ENCODE measurements at regions not wholly inside any gene's neighbourhood (a gene's known extent, or its start where the extent isn't known, plus 50 kb on each side); places are given as distances from the start of the nearest gene placed in this dataset.

DNA sequence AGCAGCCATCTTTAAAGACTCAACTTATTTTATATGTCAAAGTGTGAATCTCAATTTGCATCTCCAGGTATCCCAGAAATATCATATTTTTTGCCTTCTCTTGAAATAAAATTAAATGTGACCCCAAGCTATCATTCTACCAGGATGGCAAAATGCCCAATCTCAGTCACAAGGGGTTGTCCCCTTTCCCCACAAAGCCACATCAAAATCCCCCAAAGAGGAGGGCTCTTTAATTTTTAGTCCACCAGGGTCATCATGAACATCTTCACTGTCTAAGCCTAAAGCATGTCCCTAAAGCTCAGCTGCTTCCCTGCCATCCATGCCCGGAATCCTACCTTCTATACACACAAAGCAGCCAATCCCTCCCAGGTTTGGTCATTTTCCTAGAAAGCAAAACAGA lies 670.5 kb upstream of the KLF4 start:
- Histone ChIP-seq H3K23me2 (ENCODE audit: insufficient read length, low read depth, low read length, poor library complexity, severe bottlenecking) (no peaks in the 10 kb centered on the region), H3K4me1 (ENCODE audit: insufficient read depth, low read length) (no peaks in the 10 kb centered on the region), H3K23ac (ENCODE audit: insufficient read length, low read depth, low read length) (no peak overlapping the region), H3K56ac (ENCODE audit: insufficient read length, low read depth, low read length) (no peak overlapping the region), H2AK5ac (ENCODE audit: insufficient read length, low read length) (no peak overlapping the region), H3K9me3 (ENCODE audit: control insufficient read depth, low read depth, low read length) (no peaks in the 10 kb centered on the region), H4K8ac (replicated peaks; ENCODE audit: insufficient read length, low read depth, low read length) (no peak overlapping the region), H3K4ac (ENCODE audit: low read depth, low read length) (no peak overlapping the region), H2BK15ac (ENCODE audit: low read depth, low read length) (no peak overlapping the region), H4K91ac (ENCODE audit: insufficient read length, low read depth, low read length) (no peak overlapping the region), H3K79me1 (ENCODE audit: insufficient read depth, low read depth, low read length, poor library complexity, severe bottlenecking) (no peaks in the 10 kb centered on the region), H2BK5ac (ENCODE audit: insufficient read length, low read length) (no peak overlapping the region), H2AFZ (ENCODE audit: low read length) (no peak overlapping the region), H3T11ph (ENCODE audit: low read length) (no peak overlapping the region), H3K18ac (ENCODE audit: insufficient read length, low read depth, low read length) (no peak overlapping the region), H3K27ac (ENCODE audit: insufficient read length, low read depth, low read length) (no peak overlapping the region), H2BK120ac (ENCODE audit: low read depth, low read length, poor library complexity, severe bottlenecking) (no peak overlapping the region), H3K14ac (ENCODE audit: insufficient read depth, low read length) (no peak overlapping the region), H2BK12ac (ENCODE audit: insufficient read length, low read depth, low read length) (no peak overlapping the region), H2BK20ac (ENCODE audit: low read depth, low read length, poor library complexity, severe bottlenecking) (no peak overlapping the region), H3K27me3 (ENCODE audit: insufficient read depth, low read length) (no peaks in the 10 kb centered on the region), H4K20me1 (ENCODE audit: control insufficient read depth, insufficient read depth, insufficient read length) (no peaks in the 10 kb centered on the region), H3K79me2 (ENCODE audit: insufficient read depth, low read length) (no peaks in the 10 kb centered on the region), H3K9ac (ENCODE audit: extremely low read depth, insufficient read length, low read length) (no peak overlapping the region), H3K4me2 (ENCODE audit: insufficient read depth, insufficient read length, low read length) (no peak overlapping the region), H4K5ac (ENCODE audit: insufficient read length, low read depth, low read length) (no peak overlapping the region)
- TF ChIP-seq, protein P1, sequence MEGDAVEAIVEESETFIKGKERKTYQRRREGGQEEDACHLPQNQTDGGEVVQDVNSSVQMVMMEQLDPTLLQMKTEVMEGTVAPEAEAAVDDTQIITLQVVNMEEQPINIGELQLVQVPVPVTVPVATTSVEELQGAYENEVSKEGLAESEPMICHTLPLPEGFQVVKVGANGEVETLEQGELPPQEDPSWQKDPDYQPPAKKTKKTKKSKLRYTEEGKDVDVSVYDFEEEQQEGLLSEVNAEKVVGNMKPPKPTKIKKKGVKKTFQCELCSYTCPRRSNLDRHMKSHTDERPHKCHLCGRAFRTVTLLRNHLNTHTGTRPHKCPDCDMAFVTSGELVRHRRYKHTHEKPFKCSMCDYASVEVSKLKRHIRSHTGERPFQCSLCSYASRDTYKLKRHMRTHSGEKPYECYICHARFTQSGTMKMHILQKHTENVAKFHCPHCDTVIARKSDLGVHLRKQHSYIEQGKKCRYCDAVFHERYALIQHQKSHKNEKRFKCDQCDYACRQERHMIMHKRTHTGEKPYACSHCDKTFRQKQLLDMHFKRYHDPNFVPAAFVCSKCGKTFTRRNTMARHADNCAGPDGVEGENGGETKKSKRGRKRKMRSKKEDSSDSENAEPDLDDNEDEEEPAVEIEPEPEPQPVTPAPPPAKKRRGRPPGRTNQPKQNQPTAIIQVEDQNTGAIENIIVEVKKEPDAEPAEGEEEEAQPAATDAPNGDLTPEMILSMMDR (conservative IDR thresholded peaks at IDR 0.05), result no peak
- Mint-ChIP-seq H3K27me3 (ENCODE audit: low read depth) (peaks cover 2% of the 10 kb centered on the region; the same call in 1 of the 2 replicates), H3K4me3 (no peak overlapping the region), H3K36me3 (ENCODE audit: insufficient read depth in 1 of 3, low read depth in 3 of 3) (no peaks in the 10 kb centered on the region), H3K4me1 (peaks cover 11 to 12% of the 10 kb centered on the region in 2 experiments), H3K27ac (no peak overlapping the region), H3K9me3 (no peaks in the 10 kb centered on the region)
- WGBS (ENCODE audit: extremely low coverage, insufficient read length, low lambda C conversion rate), result no CpG with 5 or more reads among the region's 1 CpG
- DNase-seq, result no peak
